ENCODE measurements at regions not wholly inside any gene's neighbourhood (a gene's known extent, or its start where the extent isn't known, plus 50 kb on each side); places are given as distances from the start of the nearest gene placed in this dataset.

DNA sequence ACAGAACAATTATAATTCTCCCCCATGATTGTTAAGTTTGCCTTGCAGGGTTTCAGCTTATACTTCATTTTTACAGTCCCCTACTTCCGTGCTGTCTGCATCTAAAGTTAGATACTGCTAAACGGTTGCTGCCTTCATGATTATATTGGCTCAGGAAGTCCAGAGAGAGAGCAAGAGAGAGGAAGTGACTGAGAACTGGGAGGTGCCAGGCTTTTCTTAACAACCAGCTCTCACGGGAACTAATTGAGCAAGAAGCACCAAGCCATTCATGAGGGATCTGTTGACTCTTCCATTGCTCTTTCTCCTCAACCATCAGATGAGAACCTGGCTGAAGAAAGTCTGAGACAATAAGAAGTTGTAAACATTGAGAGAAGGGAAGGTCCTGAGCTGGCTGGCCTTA lies 125.5 kb upstream of the SIX2 start:
- Histone ChIP-seq H3K27ac (ENCODE audit: low read depth, low read length) (no peak overlapping the region), H3K4me3 (ENCODE audit: low read length in 2 of 2) (no peak overlapping the region), H3K27me3 (ENCODE audit: insufficient read depth, low read length) (peaks cover 3% of the 10 kb centered on the region), H3K4me1 (ENCODE audit: insufficient read depth, low read length) (no peaks in the 10 kb centered on the region), H3K9me3 (ENCODE audit: control insufficient read depth in 1 of 2, low read length in 2 of 2) (no peaks in the 10 kb centered on the region), H3K36me3 (ENCODE audit: insufficient read depth, low read length) (no peaks in the 10 kb centered on the region)
- ChIA-PET POLR2A (ENCODE audit: partially characterized antibody) (no interaction called here), CTCF (ENCODE audit: partially characterized antibody) (no interaction called here)
- H3K4me1 Mint-ChIP-seq, result no peaks in the 10 kb centered on the region
- H3K4me3 Mint-ChIP-seq, result no peak overlapping the region
- no peak for DNase-seq
- peaks cover 0 to 2% (median 0%) of the 10 kb centered on the region in 8 donors for H3K9me3 Mint-ChIP-seq
- intact Hi-C loops (cut with micrococcal nuclease), result no loop called here
- peaks cover 12 to 17% of the 10 kb centered on the region in 2 donors for H3K27me3 Mint-ChIP-seq
- H3K27ac Mint-ChIP-seq, result no peak overlapping the region
- H3K36me3 Mint-ChIP-seq, result no peaks in the 10 kb centered on the region

DNA sequence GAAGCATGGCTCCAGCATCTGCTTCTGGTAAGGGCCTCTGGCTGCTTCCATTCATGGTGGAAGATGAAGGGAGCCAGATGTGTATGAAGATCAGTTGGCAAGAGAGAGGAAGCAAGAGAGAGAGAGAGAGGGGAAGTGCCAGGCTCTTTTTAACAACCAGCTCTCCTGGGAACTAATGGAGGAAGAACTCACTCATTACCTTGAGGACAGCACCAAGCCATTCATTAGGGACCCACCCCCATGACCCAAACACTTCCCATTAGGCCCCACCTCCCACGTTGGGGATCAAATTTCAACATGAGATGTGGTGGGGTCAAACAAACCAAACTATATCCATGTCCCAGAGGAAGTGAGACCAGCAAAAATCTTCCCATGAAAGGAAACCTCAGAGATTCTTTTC lies 124.8 kb upstream of the SIX2 start:
- Histone ChIP-seq H3K4me1 (ENCODE audit: insufficient read depth, low read length) (no peaks in the 10 kb centered on the region), H3K36me3 (ENCODE audit: insufficient read depth, low read length) (no peaks in the 10 kb centered on the region), H3K4me3 (ENCODE audit: low read length in 2 of 2) (no peak overlapping the region), H3K27ac (ENCODE audit: low read depth, low read length) (no peak overlapping the region), H3K27me3 (ENCODE audit: insufficient read depth, low read length) (peaks cover 3% of the 10 kb centered on the region), H3K9me3 (ENCODE audit: control insufficient read depth in 1 of 2, low read length in 2 of 2) (no peaks in the 10 kb centered on the region)
- Mint-ChIP-seq H3K9me3 (peaks cover 0 to 2% (median 0%) of the 10 kb centered on the region in 8 donors), H3K27me3 (peaks cover 12 to 17% of the 10 kb centered on the region in 2 donors), H3K4me3 (no peak overlapping the region), H3K4me1 (no peaks in the 10 kb centered on the region), H3K36me3 (no peaks in the 10 kb centered on the region), H3K27ac (no peak overlapping the region)
- no peak for DNase-seq
- ChIA-PET CTCF (ENCODE audit: partially characterized antibody) (no interaction called here), POLR2A (ENCODE audit: partially characterized antibody) (no interaction called here)
- intact Hi-C loops (cut with micrococcal nuclease), result no loop called here

DNA sequence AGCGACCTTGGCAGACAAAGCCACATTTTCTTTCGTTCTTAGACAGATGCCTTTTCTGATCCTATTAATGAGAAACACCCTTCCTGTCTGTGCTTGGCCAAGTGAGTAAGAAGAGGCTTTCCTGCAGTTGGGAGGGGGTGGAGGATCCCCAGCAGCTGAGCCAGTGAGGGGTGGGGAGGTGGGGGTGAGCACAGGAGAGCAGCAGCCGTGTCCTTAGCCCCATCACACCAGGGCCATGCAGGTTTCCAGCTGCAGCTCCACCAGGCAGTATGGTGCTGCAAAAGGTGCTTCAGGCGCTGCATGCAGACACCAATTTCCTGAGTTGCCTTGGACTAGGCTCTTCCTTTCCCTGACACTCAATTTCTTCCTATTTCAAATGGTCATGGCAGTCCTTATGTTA lies 123.3 kb upstream of the SIX2 start:
- no peak for DNase-seq
- no peaks in the 10 kb centered on the region for H3K36me3 ChIP-seq (ENCODE audit: insufficient read depth, low read length)
- Mint-ChIP-seq H3K27me3 (peaks cover 9 to 15% of the 10 kb centered on the region in 2 donors), H3K36me3 (no peaks in the 10 kb centered on the region), H3K9me3 (peaks cover 0 to 2% (median 0%) of the 10 kb centered on the region in 8 donors), H3K27ac (no peak overlapping the region), H3K4me1 (no peaks in the 10 kb centered on the region), H3K4me3 (no peak overlapping the region)
- H3K4me1 ChIP-seq (ENCODE audit: insufficient read depth, low read length), result no peaks in the 10 kb centered on the region
- H3K27me3 ChIP-seq (ENCODE audit: insufficient read depth, low read length), result peaks cover 3% of the 10 kb centered on the region
- no peaks in the 10 kb centered on the region for H3K9me3 ChIP-seq (ENCODE audit: control insufficient read depth in 1 of 2, low read length in 2 of 2)
- intact Hi-C loops (cut with micrococcal nuclease), result no loop called here
- ChIA-PET CTCF (ENCODE audit: partially characterized antibody) (no interaction called here), POLR2A (ENCODE audit: partially characterized antibody) (no interaction called here)
- H3K4me3 ChIP-seq (ENCODE audit: low read length in 2 of 2), result no peak overlapping the region
- H3K27ac ChIP-seq (ENCODE audit: low read depth, low read length), result no peak overlapping the region

DNA sequence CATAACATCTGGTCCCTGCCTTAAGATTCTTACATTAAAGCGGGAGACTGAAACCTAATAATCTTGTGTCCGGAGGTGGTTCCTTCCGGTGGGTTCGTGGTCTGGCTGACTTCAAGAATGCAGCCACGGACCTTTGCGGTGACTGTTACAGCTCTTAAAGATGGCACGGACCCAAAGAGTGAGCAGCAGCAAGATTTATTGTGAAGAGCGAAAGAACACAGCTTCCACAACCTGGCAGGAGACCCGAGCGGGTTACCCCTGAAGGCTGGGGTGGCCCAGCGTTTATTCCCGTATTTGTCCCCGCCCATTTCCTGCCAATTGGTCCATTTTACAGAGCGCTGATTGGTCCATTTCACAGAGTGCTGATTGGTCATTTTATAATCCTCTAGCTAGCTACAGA lies 122.3 kb upstream of the SIX2 start:
- no peak overlapping the region for H3K27ac ChIP-seq (ENCODE audit: low read depth, low read length)
- peaks cover 3% of the 10 kb centered on the region for H3K27me3 ChIP-seq (ENCODE audit: insufficient read depth, low read length)
- Mint-ChIP-seq H3K4me3 (no peak overlapping the region), H3K27me3 (peaks cover 7 to 11% of the 10 kb centered on the region in 2 donors), H3K9me3 (peaks cover 0 to 2% (median 0%) of the 10 kb centered on the region in 8 donors), H3K36me3 (no peaks in the 10 kb centered on the region), H3K4me1 (no peaks in the 10 kb centered on the region), H3K27ac (no peak overlapping the region)
- POLR2A ChIA-PET (ENCODE audit: partially characterized antibody), result no interaction called here
- no peaks in the 10 kb centered on the region for H3K4me1 ChIP-seq (ENCODE audit: insufficient read depth, low read length)
- DNase-seq, result no peak
- no peaks in the 10 kb centered on the region for H3K9me3 ChIP-seq (ENCODE audit: control insufficient read depth in 1 of 2, low read length in 2 of 2)
- intact Hi-C loops (cut with micrococcal nuclease), result no loop called here
- H3K36me3 ChIP-seq (ENCODE audit: insufficient read depth, low read length), result no peaks in the 10 kb centered on the region
- H3K4me3 ChIP-seq (ENCODE audit: low read length in 2 of 2), result no peak overlapping the region
- CTCF ChIA-PET (ENCODE audit: partially characterized antibody), result no interaction called here

DNA sequence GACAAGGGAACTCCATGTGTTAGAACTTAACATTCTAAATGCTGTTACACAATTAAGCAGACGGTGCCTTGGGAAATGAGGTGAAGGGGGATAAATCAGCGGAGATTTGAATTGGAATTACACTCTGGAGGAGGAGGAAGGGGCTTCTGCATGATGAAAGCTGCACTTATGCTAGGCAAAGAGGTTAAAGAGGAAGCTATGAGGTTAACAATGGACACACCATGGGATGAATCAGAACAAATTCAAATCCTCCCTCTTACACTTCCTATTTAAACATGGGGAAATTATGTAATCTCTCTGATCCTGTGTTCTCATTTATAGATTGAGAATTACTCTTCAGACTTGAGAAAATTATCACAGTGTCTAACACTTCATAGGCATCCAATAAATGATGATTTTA lies 121.5 kb upstream of the SIX2 start:
- no peak for DNase-seq
- Mint-ChIP-seq H3K27ac (no peak overlapping the region), H3K4me1 (no peaks in the 10 kb centered on the region), H3K36me3 (no peaks in the 10 kb centered on the region), H3K27me3 (peaks cover 3 to 8% of the 10 kb centered on the region in 2 donors), H3K4me3 (no peak overlapping the region), H3K9me3 (peaks cover 0 to 2% (median 0%) of the 10 kb centered on the region in 8 donors)
- Histone ChIP-seq H3K4me1 (ENCODE audit: insufficient read depth, low read length) (no peaks in the 10 kb centered on the region), H3K4me3 (ENCODE audit: low read length in 2 of 2) (no peak overlapping the region), H3K36me3 (ENCODE audit: insufficient read depth, low read length) (no peaks in the 10 kb centered on the region), H3K27me3 (ENCODE audit: insufficient read depth, low read length) (no peaks in the 10 kb centered on the region), H3K9me3 (ENCODE audit: control insufficient read depth in 1 of 2, low read length in 2 of 2) (no peaks in the 10 kb centered on the region), H3K27ac (ENCODE audit: low read depth, low read length) (no peak overlapping the region)
- intact Hi-C loops (cut with micrococcal nuclease), result no loop called here
- POLR2A ChIA-PET (ENCODE audit: partially characterized antibody), result no interaction called here
- CTCF ChIA-PET (ENCODE audit: partially characterized antibody), result no interaction called here

DNA sequence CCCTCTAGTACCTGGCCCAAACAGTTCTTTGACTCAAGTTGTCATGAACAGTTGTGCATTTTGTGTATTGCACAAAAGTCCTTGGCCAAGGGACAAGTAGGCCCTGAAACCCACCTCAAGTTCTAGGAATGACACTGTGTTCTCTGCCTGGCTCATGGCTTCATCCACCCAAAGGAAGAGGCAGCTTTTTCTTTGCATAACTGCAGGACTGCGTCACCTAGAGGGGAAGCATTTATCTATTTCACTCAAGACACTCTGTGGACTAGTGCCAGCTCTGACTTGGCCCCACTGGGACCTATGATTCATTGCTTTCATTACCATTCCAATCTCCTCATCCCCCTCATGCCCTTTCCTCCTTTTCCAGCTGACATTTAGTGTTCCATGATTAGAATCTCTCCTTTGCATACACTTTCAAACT lies 119.3 kb upstream of the SIX2 start:
- DNase-seq, result no peak
- no peaks in the 10 kb centered on the region for H3K36me3 Mint-ChIP-seq
- CTCF ChIA-PET (ENCODE audit: partially characterized antibody), result no interaction called here
- H3K4me3 Mint-ChIP-seq, result no peak overlapping the region
- H3K4me1 Mint-ChIP-seq, result no peaks in the 10 kb centered on the region
- Histone ChIP-seq H3K9me3 (ENCODE audit: control insufficient read depth in 1 of 2, low read length in 2 of 2) (no peaks in the 10 kb centered on the region), H3K27me3 (ENCODE audit: insufficient read depth, low read length) (no peaks in the 10 kb centered on the region), H3K4me3 (ENCODE audit: low read length in 2 of 2) (no peak overlapping the region), H3K4me1 (ENCODE audit: insufficient read depth, low read length) (no peaks in the 10 kb centered on the region), H3K27ac (ENCODE audit: low read depth, low read length) (no peak overlapping the region), H3K36me3 (ENCODE audit: insufficient read depth, low read length) (no peaks in the 10 kb centered on the region)
- peaks cover 1 to 4% of the 10 kb centered on the region in 2 donors for H3K27me3 Mint-ChIP-seq
- POLR2A ChIA-PET (ENCODE audit: partially characterized antibody), result no interaction called here
- no peaks in the 10 kb centered on the region for H3K9me3 Mint-ChIP-seq
- no peak overlapping the region for H3K27ac Mint-ChIP-seq
- intact Hi-C loops (cut with micrococcal nuclease), result no loop called here

DNA sequence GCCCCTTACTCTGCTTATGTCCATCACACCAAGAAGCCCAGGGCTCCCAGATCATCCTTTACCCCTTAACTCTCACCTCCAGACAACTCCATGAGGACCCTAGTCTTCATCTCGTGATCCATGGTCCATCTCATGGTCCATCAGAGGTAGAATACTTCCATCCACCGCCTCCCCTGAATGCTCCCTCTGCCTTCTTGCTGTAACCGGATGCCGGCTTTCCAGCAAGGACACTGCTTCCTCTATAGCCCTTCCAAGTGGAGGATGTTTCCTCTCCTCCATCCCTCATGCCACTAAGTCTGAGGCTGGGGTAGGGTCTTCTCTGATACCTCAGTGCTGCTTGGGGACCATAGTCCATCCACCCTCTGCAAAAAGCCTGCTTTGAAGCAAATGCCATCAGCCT lies 118.6 kb upstream of the SIX2 start:
- Histone ChIP-seq H3K36me3 (ENCODE audit: insufficient read depth, low read length) (no peaks in the 10 kb centered on the region), H3K4me1 (ENCODE audit: insufficient read depth, low read length) (no peaks in the 10 kb centered on the region), H3K9me3 (ENCODE audit: control insufficient read depth in 1 of 2, low read length in 2 of 2) (no peaks in the 10 kb centered on the region), H3K27ac (ENCODE audit: low read depth, low read length) (no peak overlapping the region), H3K4me3 (ENCODE audit: low read length in 2 of 2) (no peak overlapping the region), H3K27me3 (ENCODE audit: insufficient read depth, low read length) (no peaks in the 10 kb centered on the region)
- Mint-ChIP-seq H3K4me3 (no peak overlapping the region), H3K4me1 (no peaks in the 10 kb centered on the region), H3K27me3 (peaks cover 0 to 1% of the 10 kb centered on the region in 2 donors), H3K27ac (no peak overlapping the region), H3K36me3 (no peaks in the 10 kb centered on the region), H3K9me3 (no peaks in the 10 kb centered on the region)
- ChIA-PET CTCF (ENCODE audit: partially characterized antibody) (no interaction called here), POLR2A (ENCODE audit: partially characterized antibody) (no interaction called here)
- no peak for DNase-seq
- intact Hi-C loops (cut with micrococcal nuclease), result no loop called here

DNA sequence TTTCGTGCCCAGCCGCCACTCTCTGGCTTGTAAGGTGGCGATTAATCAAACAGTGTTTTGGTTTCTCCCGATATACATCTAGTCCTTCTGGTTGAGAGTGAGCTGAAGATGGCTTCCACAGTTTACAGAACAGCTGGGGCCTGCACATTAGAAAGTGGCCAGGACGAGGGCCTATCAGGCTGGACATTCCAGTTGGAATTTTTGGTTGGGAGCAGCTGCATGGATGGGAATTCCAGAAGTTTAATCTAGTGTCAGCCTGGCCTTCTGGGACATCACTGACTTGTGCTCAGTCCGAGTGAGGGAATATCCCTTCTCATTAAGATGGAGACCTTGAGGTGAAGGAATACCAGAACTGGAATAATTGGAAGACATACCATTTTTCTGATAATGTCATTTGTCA lies 118.1 kb upstream of the SIX2 start:
- ChIA-PET CTCF (ENCODE audit: partially characterized antibody) (no interaction called here), POLR2A (ENCODE audit: partially characterized antibody) (no interaction called here)
- no peaks in the 10 kb centered on the region for H3K4me1 Mint-ChIP-seq
- H3K9me3 Mint-ChIP-seq, result no peaks in the 10 kb centered on the region
- H3K4me3 ChIP-seq (ENCODE audit: low read length in 2 of 2), result no peak overlapping the region
- no peaks in the 10 kb centered on the region for H3K27me3 ChIP-seq (ENCODE audit: insufficient read depth, low read length)
- H3K27ac Mint-ChIP-seq, result no peak overlapping the region
- no peaks in the 10 kb centered on the region for H3K36me3 ChIP-seq (ENCODE audit: insufficient read depth, low read length)
- H3K4me1 ChIP-seq (ENCODE audit: insufficient read depth, low read length), result no peaks in the 10 kb centered on the region
- no peaks in the 10 kb centered on the region for H3K9me3 ChIP-seq (ENCODE audit: control insufficient read depth in 1 of 2, low read length in 2 of 2)
- H3K27ac ChIP-seq (ENCODE audit: low read depth, low read length), result no peak overlapping the region
- H3K36me3 Mint-ChIP-seq, result no peaks in the 10 kb centered on the region
- peaks cover 0 to 1% of the 10 kb centered on the region in 2 donors for H3K27me3 Mint-ChIP-seq
- no peak for DNase-seq
- H3K4me3 Mint-ChIP-seq, result no peak overlapping the region
- intact Hi-C loops (cut with micrococcal nuclease), result no loop called here

Data from CD4-positive, alpha-beta memory T cell (primary cell).